ENCODE measurements at regions not wholly inside any gene's neighbourhood (a gene's known extent, or its start where the extent isn't known, plus 50 kb on each side); places are given as distances from the start of the nearest gene placed in this dataset.
"Not testable (repeated sequence)": the region's sequence is repeated elsewhere in the genome, so short reads cannot be mapped to it uniquely, and the experiment has no call there.

DNA sequence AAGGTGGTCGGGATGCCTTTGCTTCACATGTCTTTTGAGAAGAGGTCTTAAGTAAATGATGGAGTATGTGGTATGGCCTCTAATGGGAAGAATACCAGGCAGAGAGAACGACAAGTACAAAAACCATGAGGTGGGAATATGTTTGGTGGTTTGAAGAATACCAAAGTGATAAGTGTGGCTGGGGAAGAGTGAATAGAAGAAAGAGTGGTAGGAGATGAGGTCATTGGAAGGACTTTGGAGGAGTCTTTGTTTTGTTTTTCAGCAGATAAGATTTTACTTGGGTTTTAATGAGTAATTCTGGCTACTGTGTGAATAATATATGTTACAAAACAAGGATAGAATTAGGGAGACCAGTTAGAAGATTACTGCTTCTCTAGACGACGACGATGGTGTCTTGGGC lies 515.4 kb downstream of the RAB38 start:
- no peak for FAIRE-seq
- TF ChIP-seq POLR2A (IDR thresholded peaks at IDR 0.05; ENCODE audit: low read depth, low read length) = no peak
- DNase-seq (ENCODE audit: insufficient read length, low spot score) = no peak

GRCh38 chr11:87645626-87646025 lies 529.6 kb downstream of the RAB38 start:
- no peak for TF ChIP-seq POLR2A (IDR thresholded peaks at IDR 0.05; ENCODE audit: low read depth, low read length)
- FAIRE-seq = no peak
- no peak for DNase-seq (ENCODE audit: insufficient read length, low spot score)

- DNase-seq (ENCODE audit: insufficient read length, low spot score) (no peak), FAIRE-seq (no peak)
- TF ChIP-seq POLR2A (IDR thresholded peaks at IDR 0.05; ENCODE audit: low read depth, low read length) = no peak
Measured at GRCh38 chr11:87639753-87640364, 535.4 kb downstream of the RAB38 start.

GRCh38 chr11:87635001-87635400 lies 540.2 kb downstream of the RAB38 start:
- no peak for TF ChIP-seq POLR2A (IDR thresholded peaks at IDR 0.05; ENCODE audit: low read depth, low read length)
- FAIRE-seq = no peak
- DNase-seq (ENCODE audit: insufficient read length, low spot score) = no peak

- no peak for TF ChIP-seq POLR2A (IDR thresholded peaks at IDR 0.05; ENCODE audit: low read depth, low read length)
- FAIRE-seq (no peak), DNase-seq (ENCODE audit: insufficient read length, low spot score) (no peak)
Measured at GRCh38 chr11:87634331-87634730, 540.9 kb downstream of the RAB38 start.

DNA sequence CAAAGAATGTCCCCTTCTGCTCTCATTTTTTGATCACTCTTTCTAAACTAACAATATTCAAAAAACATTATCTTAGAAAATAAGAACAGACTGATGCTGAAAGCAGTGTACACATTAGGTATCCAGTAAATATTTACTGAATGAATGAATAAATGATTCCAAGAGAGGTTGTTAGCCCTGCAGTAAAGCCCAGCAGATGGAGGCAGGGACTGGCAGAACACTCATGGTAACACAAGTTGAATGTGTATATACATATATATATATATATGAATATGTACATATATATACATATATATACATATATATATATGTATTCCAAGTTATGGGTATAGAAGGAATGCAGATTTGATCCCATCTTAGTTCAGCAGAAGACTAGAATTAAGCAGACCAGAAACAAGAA lies 546.3 kb downstream of the RAB38 start:
- no peak for TF ChIP-seq POLR2A (IDR thresholded peaks at IDR 0.05; ENCODE audit: low read depth, low read length)
- DNase-seq (ENCODE audit: insufficient read length, low spot score) = no peak
- no peak for FAIRE-seq

GRCh38 chr11:87628026-87628580 lies 547.1 kb downstream of the RAB38 start:
- no peak for DNase-seq (ENCODE audit: insufficient read length, low spot score)
- TF ChIP-seq POLR2A (IDR thresholded peaks at IDR 0.05; ENCODE audit: low read depth, low read length) = no peak
- FAIRE-seq = no peak

DNA sequence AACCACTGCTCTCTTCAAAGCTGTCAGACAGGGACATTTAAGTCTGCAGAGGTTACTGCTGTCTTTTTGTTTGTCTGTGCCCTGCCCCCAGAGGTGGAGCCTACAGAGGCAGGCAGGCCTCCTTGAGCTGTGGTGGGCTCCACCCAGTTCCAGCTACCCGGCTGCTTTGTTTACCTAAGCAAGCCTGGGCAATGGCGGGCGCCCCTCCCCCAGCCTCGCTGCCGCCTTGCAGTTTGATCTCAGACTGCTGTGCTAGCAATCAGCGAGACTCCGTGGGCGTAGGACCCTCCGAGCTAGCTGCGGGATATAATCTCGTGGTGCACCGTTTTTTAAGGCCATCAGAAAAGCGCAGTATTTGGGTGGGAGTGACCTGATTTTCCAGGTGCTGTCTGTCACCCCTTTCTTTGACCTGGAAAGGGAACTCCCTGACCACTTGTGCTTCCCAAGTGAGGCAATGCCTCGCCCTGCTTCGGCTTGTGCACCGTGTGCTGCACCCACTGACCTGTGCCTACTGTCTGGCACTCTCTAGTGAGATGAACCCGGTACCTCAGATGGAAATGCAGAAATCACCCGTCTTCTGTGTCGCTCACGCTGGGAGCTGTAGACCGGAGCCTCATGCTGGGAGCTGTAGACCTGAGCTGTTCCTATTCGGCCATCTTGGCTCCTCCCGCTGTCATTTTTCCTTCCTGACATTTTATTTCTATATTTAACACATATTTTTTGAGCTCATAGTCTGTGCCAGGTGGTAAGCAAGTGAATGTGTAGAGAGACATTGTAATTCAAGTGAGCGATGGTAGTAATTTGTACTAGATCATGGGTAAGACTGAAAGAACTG lies 551.5 kb downstream of the RAB38 start:
- FAIRE-seq; DNase-seq (ENCODE audit: insufficient read length, low spot score): not testable (repeated sequence)

GRCh38 chr11:87616511-87616910 lies 558.7 kb downstream of the RAB38 start:
- no peak for TF ChIP-seq POLR2A (IDR thresholded peaks at IDR 0.05; ENCODE audit: low read depth, low read length)
- FAIRE-seq (no peak), DNase-seq (ENCODE audit: insufficient read length, low spot score) (no peak)

DNA sequence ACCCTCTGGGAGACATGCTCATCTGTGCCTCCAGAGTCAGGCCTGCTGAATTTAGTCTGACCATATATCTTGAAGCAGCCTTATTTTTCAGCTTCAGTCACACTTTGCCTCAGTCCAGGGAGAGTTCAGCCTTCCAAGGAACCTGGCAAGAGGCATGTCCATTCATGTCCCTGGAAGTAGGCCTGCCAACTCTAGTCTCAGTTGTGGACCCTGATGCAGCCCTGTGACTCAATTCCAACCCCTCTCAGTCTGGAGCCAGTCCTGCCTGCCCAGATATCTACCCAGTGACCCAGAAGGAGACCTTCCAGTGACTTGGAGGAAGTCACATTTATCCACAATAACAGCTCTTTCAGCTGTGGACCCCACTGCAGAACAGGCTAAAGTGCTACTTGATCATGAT lies 566.6 kb downstream of the TMEM135 start:
- DNase-seq (ENCODE audit: insufficient read length, low spot score) = no peak
- no peak for TF ChIP-seq POLR2A (IDR thresholded peaks at IDR 0.05; ENCODE audit: low read depth, low read length)
- no peak for FAIRE-seq

GRCh38 chr11:87603887-87604286 lies 566.2 kb downstream of the TMEM135 start:
- TF ChIP-seq POLR2A (IDR thresholded peaks at IDR 0.05; ENCODE audit: low read depth, low read length) = no peak
- FAIRE-seq (no peak), DNase-seq (ENCODE audit: insufficient read length, low spot score) (no peak)

DNA sequence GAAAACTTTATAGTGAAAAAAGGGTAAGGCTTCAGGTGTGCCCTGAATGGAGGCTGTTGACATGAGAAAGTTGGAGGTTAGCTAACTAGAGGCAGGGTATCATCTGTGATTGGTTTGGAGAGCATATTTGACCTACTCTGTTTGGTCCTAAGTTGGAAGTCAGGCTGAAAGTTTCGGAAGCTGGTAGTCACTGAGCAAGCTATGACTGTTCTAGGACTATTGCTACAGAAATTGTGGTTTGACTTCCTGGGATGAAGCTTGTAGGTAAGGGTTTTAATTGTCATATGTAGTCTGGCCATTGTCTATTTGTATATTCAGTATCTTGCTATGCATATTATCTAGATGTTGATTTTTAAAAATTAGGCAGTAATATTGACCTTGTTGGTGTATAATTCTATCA lies 565.0 kb downstream of the TMEM135 start:
- DNase-seq (ENCODE audit: insufficient read length, low spot score) (no peak), FAIRE-seq (no peak)
- no peak for TF ChIP-seq POLR2A (IDR thresholded peaks at IDR 0.05; ENCODE audit: low read depth, low read length)

GRCh38 chr11:87600938-87601337 lies 563.2 kb downstream of the TMEM135 start:
- FAIRE-seq = no peak
- DNase-seq (ENCODE audit: insufficient read length, low spot score) = no peak
- TF ChIP-seq POLR2A (IDR thresholded peaks at IDR 0.05; ENCODE audit: low read depth, low read length) = no peak

GRCh38 chr11:87597725-87598124 lies 560.0 kb downstream of the TMEM135 start:
- no peak for TF ChIP-seq POLR2A (IDR thresholded peaks at IDR 0.05; ENCODE audit: low read depth, low read length)
- FAIRE-seq = no peak
- DNase-seq (ENCODE audit: insufficient read length, low spot score) = no peak

DNA sequence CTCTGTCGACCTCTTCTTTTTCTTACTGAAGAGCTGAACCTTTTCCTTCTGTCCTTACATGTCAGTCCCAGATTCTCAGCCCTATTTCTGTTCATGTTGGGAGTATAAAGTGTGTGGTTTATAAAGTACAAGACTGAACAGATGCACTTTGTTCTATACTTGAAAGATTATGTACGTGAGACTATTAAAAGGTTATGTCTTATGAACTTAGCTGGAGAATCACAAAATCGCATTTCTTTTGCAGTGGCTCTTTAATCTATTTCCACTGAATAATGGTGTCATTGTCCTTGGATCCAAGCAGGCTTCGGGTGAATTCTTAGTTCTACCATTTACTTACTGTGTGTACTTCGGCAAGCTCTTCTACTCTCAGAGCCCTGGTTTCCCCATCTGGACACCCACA lies 558.4 kb downstream of the TMEM135 start:
- FAIRE-seq (no peak), DNase-seq (ENCODE audit: insufficient read length, low spot score) (no peak)
- TF ChIP-seq POLR2A (IDR thresholded peaks at IDR 0.05; ENCODE audit: low read depth, low read length) = no peak
